HL-60 (cell line): ENCODE measurements at regions not wholly inside any gene's neighbourhood (a gene's known extent, or its start where the extent isn't known, plus 50 kb on each side); places are given as distances from the start of the nearest gene placed in this dataset.

Source experiments
- CTCF ChIP-seq: IDR thresholded peaks from one replicate; pipeline ENCODE4 v1.5.1; 2011; ENCODE audit warnings: low read length, control low read depth, inconsistent platforms; ENCODE audit not compliant: insufficient read depth
- GABPA ChIP-seq: IDR thresholded peaks from 2 replicates; pipeline ENCODE4 v1.6.1; 2012; ENCODE audit warnings: low read depth
- REST ChIP-seq: IDR thresholded peaks from 2 replicates; pipeline ENCODE4 v1.6.1; 2012; ENCODE audit warnings: low read depth; ENCODE audit not compliant: insufficient replicate concordance

- TF ChIP-seq CTCF: no peak
- no peak for TF ChIP-seq REST
- no peak for TF ChIP-seq GABPA
Measured at GRCh38 chr13:29922896-29923295, 72.5 kb upstream of the UBL3 start.
